K562 (cell line): ENCODE measurements at regions not wholly inside any gene's neighbourhood (a gene's known extent, or its start where the extent isn't known, plus 50 kb on each side); places are given as distances from the start of the nearest gene placed in this dataset.

ENCODE experiments used
- ATAC-seq: fragments of 200-7000 bp; cut with Tn5 transposase; 3 replicates; pipeline ENCODE4 v1.9.1; 2020; ENCODE audit warnings: moderate library complexity
- BruUV-seq: library from RNA; stranded (reverse); fragments of 400-500 nt; replicated peaks from 2 replicates; lab custom pipeline; 2021; lab: Mats Ljungman, UMichigan
- CTCF ChIA-PET: fragments of 300-600 bp; formaldehyde crosslinking; extraction: SDS; loops from one replicate; lab custom pipeline; 2021; ENCODE audit warnings: low intra/inter-chr PET ratio; lab: Yijun Ruan, JAX
- POLR2A ChIA-PET: fragments of 300-600, 350-650 bp; sonication (Branson Sonifier 250); formaldehyde crosslinking; extraction: SDS; loops from one replicate; lab custom pipeline; 2021; ENCODE audit warnings: antibody characterized with exemption, inconsistent platforms; lab: Yijun Ruan, JAX
- DNase-seq, 4 experiments: peaks; one replicate each; pipeline versions ENCODE4 v3.0.0 to v3.0.0-alpha.2; 2011 to 2018; ENCODE audit warnings: low spot score in 3 of 4, mixed read lengths in 3 of 4; ENCODE audit errors: extremely low read depth in 1 of 4
- FAIRE-seq: peaks from 2 replicates; lab custom pipeline; 2011; peaks lifted over from hg19 to GRCh38; lab: Jason Lieb, UNC
- H2AFZ ChIP-seq: 2 replicates; pipeline ENCODE4 v1.6.0; 2011; ENCODE audit warnings: low read depth, low read length, control low read depth, inconsistent platforms
- H3K27ac ChIP-seq: fragments of 200-600 bp; 3 replicates; pipeline ENCODE4 v1.8.0; 2011; ENCODE audit warnings: low read depth, mild to moderate bottlenecking, control low read depth, inconsistent platforms, low read length, moderate library complexity, mixed read lengths; ENCODE audit errors: extremely low read depth
- H3K27me3 ChIP-seq, 2 experiments: fragments of 300-600 bp in 1 of 2; 2 replicates in 1 of 2; 3 replicates in 1 of 2; pipeline versions ENCODE4 v1.6.0 to v1.8.0; 2011; ENCODE audit warnings: inconsistent platforms in 2 of 2, low read length in 2 of 2, mild to moderate bottlenecking in 1 of 2, mixed read lengths in 1 of 2, moderate library complexity in 1 of 2; ENCODE audit not compliant: control insufficient read depth in 2 of 2, insufficient read depth in 2 of 2
- H3K36me3 ChIP-seq: fragments of 300-600 bp; 3 replicates; pipeline ENCODE4 v1.8.0; 2011; ENCODE audit warnings: mild to moderate bottlenecking, low read length, inconsistent platforms; ENCODE audit not compliant: control insufficient read depth, insufficient read depth
- H3K4me1 ChIP-seq, 2 experiments: fragments of 200-600 bp in 1 of 2; replicated peaks in 1 of 2; 2 replicates in 1 of 2; 3 replicates in 1 of 2; pipeline versions ENCODE4 v1.5.1 to v1.8.0; 2011; ENCODE audit warnings: inconsistent platforms in 2 of 2, low read length in 2 of 2, mild to moderate bottlenecking in 1 of 2, mixed read lengths in 1 of 2, moderate library complexity in 1 of 2; ENCODE audit not compliant: control insufficient read depth in 2 of 2, insufficient read depth in 2 of 2
- H3K4me2 ChIP-seq: 2 replicates; pipeline ENCODE4 v1.6.1; 2011; ENCODE audit warnings: low read length, control low read depth, inconsistent platforms, mixed read lengths; ENCODE audit not compliant: insufficient read depth
- H3K4me3 ChIP-seq: fragments of 200-600 bp; sonication (generic), shearing (Covaris generic); 2 replicates; pipeline ENCODE4 v1.5.1; 2016; ENCODE audit warnings: control low read depth, inconsistent platforms
- H3K79me2 ChIP-seq: fragments of 200-600 bp; 3 replicates; pipeline ENCODE4 v1.8.0; 2011; ENCODE audit warnings: low read length, inconsistent platforms; ENCODE audit not compliant: control insufficient read depth, insufficient read depth
- H3K9ac ChIP-seq, 2 experiments: 2 replicates each; pipeline versions ENCODE4 v1.6.0 to v1.6.1; 2011; ENCODE audit warnings: low read depth in 2 of 2, low read length in 2 of 2, control low read depth in 1 of 2, inconsistent platforms in 1 of 2, mild to moderate bottlenecking in 1 of 2, mixed read lengths in 1 of 2; ENCODE audit not compliant: insufficient read depth in 1 of 2
- H3K9me1 ChIP-seq: one replicate; pipeline ENCODE4 v1.6.0; 2011; ENCODE audit warnings: inconsistent platforms, mild to moderate bottlenecking, low read length, moderate library complexity; ENCODE audit not compliant: control insufficient read depth, insufficient read depth
- H3K9me3 ChIP-seq: replicated peaks from 2 replicates; pipeline ENCODE4 v1.5.1; 2011; ENCODE audit warnings: low read depth, low read length, inconsistent platforms; ENCODE audit not compliant: control insufficient read depth, insufficient read depth
- H4K20me1 ChIP-seq: replicated peaks from 2 replicates; pipeline ENCODE4 v1.6.1; 2011; ENCODE audit warnings: low read length, inconsistent platforms, mixed read lengths; ENCODE audit not compliant: control insufficient read depth, insufficient read depth
- CC2D1A ChIP-seq: fragments of 450-650 bp; IDR thresholded peaks from 2 replicates; pipeline ENCODE4 v1.6.1; 2017; ENCODE audit warnings: mild to moderate bottlenecking
- CHD1 ChIP-seq: fragments of 200-600 bp; sonication (generic); IDR thresholded peaks from one replicate; pipeline ENCODE4 v1.6.1; 2012; ENCODE audit warnings: mild to moderate bottlenecking, moderate library complexity, low read length, inconsistent platforms
- CREBBP ChIP-seq: IDR thresholded peaks from one replicate; pipeline ENCODE4 v1.6.1; 2012; ENCODE audit warnings: low read depth, mild to moderate bottlenecking, control low read depth, inconsistent platforms, low read length
- MED1 ChIP-seq: sonication (generic); formaldehyde crosslinking; IDR thresholded peaks from 2 replicates; pipeline ENCODE4 v1.8.1; 2023; ENCODE audit warnings: missing genetic modification reagents, borderline replicate concordance
- PHB ChIP-seq: fragments of 250-450 bp; sonication (Bioruptor Pico); IDR thresholded peaks from 2 replicates; pipeline ENCODE4 v1.5.0; 2021
- RBM34 ChIP-seq: fragments of 200-400 bp; formaldehyde crosslinking; IDR thresholded peaks from 2 replicates; pipeline ENCODE4 v1.6.1; 2018; ENCODE audit warnings: low read length, borderline replicate concordance; ENCODE audit not compliant: insufficient read depth
- RCOR1 ChIP-seq, 2 experiments: IDR thresholded peaks; 2 replicates each; pipeline ENCODE4 v1.6.1; 2012; ENCODE audit warnings: low read depth in 2 of 2, low read length in 2 of 2, borderline replicate concordance in 1 of 2, improper control_type of control experiment in 1 of 2
- WGBS: fragments of 100-300 bp; shearing (Covaris generic); methylation state at CpG from one replicate; pipeline ENCODE4 v1.1.6; 2016; ENCODE audit warnings: low coverage, mixed read lengths; ENCODE audit not compliant: insufficient coverage; ENCODE audit errors: missing lambda C conversion rate; 5-methylcytosine and 5-hydroxymethylcytosine counted together
- in situ Hi-C: fragments of 300-500 bp; cut with MboI; formaldehyde crosslinking; loops from 4 replicates; pipeline ENCODE4 v1.15.0; 2018; ENCODE audit warnings: inconsistent platforms, mixed read lengths
- intact Hi-C: fragments of 100-400 bp; cut with micrococcal nuclease; formaldehyde crosslinking; loops from 2 replicates; pipeline ENCODE4 v1.14.2; 2022
- TF ChIP-seq, protein P1 (sequence below): fragments of 450-650 bp; IDR thresholded peaks from 2 replicates; pipeline ENCODE4 v1.6.1; 2016; ENCODE audit warnings: mild to moderate bottlenecking
- TF ChIP-seq, protein P2 (sequence below): fragments of 250-450 bp; sonication (Bioruptor Pico); IDR thresholded peaks from 2 replicates; pipeline ENCODE4 v1.4.0; 2020; ENCODE audit warnings: borderline replicate concordance

- no peak for FAIRE-seq
These were observed 404.7 kb downstream of the DAD1 start for GRCh38 chr14:22184157-22184829.

GRCh38 chr14:22180045-22180444, 409.0 kb downstream of the DAD1 start:
- CTCF ChIA-PET: no interaction called here
- Histone ChIP-seq H4K20me1 (no peaks in the 10 kb centered on the region), H3K27me3 (no peaks in the 10 kb centered on the region), H3K79me2 (no peaks in the 10 kb centered on the region), H3K36me3 (no peaks in the 10 kb centered on the region), H3K4me2 (no peak overlapping the region)
- ATAC-seq: no peak
- BruUV-seq: no TSS peak
- TF ChIP-seq RBM34 (no peak), CHD1 (no peak), PHB (no peak), CC2D1A (no peak)
- TF ChIP-seq, protein P1, sequence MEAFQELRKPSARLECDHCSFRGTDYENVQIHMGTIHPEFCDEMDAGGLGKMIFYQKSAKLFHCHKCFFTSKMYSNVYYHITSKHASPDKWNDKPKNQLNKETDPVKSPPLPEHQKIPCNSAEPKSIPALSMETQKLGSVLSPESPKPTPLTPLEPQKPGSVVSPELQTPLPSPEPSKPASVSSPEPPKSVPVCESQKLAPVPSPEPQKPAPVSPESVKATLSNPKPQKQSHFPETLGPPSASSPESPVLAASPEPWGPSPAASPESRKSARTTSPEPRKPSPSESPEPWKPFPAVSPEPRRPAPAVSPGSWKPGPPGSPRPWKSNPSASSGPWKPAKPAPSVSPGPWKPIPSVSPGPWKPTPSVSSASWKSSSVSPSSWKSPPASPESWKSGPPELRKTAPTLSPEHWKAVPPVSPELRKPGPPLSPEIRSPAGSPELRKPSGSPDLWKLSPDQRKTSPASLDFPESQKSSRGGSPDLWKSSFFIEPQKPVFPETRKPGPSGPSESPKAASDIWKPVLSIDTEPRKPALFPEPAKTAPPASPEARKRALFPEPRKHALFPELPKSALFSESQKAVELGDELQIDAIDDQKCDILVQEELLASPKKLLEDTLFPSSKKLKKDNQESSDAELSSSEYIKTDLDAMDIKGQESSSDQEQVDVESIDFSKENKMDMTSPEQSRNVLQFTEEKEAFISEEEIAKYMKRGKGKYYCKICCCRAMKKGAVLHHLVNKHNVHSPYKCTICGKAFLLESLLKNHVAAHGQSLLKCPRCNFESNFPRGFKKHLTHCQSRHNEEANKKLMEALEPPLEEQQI: no peak
- TF ChIP-seq, protein P2, sequence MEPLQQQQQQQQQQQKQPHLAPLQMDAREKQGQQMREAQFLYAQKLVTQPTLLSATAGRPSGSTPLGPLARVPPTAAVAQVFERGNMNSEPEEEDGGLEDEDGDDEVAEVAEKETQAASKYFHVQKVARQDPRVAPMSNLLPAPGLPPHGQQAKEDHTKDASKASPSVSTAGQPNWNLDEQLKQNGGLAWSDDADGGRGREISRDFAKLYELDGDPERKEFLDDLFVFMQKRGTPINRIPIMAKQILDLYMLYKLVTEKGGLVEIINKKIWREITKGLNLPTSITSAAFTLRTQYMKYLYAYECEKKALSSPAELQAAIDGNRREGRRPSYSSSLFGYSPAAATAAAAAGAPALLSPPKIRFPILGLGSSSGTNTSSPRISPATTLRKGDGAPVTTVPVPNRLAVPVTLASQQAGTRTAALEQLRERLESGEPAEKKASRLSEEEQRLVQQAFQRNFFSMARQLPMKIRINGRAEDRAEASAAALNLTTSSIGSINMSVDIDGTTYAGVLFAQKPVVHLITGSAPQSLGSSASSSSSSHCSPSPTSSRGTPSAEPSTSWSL (CRISPR knock-in tag): no peak
- TF ChIP-seq, all 486 proteins: peak for 0
- POLR2A ChIA-PET: interaction anchor here (0.6 kb wide), 1 partner anchor 12 kb away, joined by 3 read pairs; no protein-coding TSS in a partner anchor
- no peak for FAIRE-seq
- Histone ChIP-seq H3K27ac (no peak overlapping the region), H3K9me1 (no peaks in the 10 kb centered on the region), H3K9ac (no peak overlapping the region), H3K4me3 (no peak overlapping the region), H3K9me3 (no peaks in the 10 kb centered on the region), H3K4me1 (no peaks in the 10 kb centered on the region), H2AFZ (no peak overlapping the region)
- in situ Hi-C loops: no loop called here
- 0% methylated on average over 1 of the region's 1 CpG for WGBS
- intact Hi-C loops: no loop called here
- DNase-seq: no peak

More at GRCh38 chr14:22184157-22184829, 404.7 kb downstream of the DAD1 start:
- 2% methylated on average over 7 of the region's 7 CpGs for WGBS
- Histone ChIP-seq H3K4me3 (no peak overlapping the region), H3K9me1 (no peaks in the 10 kb centered on the region)
- DNase-seq: no peak
- TF ChIP-seq RCOR1 (IDR thresholded peaks at IDR 0.05; ENCODE audit: borderline replicate concordance in 1 of 2, low read depth in 2 of 2, low read length in 2 of 2): no peak
- TF ChIP-seq MED1 (CRISPR knock-in tag): no peak
- no peak for TF ChIP-seq CREBBP
- TF ChIP-seq, all 486 proteins: peak for 0
- CTCF ChIA-PET: no interaction called here
- ATAC-seq: no peak
- Histone ChIP-seq H3K27ac (no peak overlapping the region), H3K27me3 (no peaks in the 10 kb centered on the region), H3K4me1 (no peaks in the 10 kb centered on the region), H4K20me1 (no peaks in the 10 kb centered on the region), H3K36me3 (no peaks in the 10 kb centered on the region), H3K79me2 (no peaks in the 10 kb centered on the region), H2AFZ (no peak overlapping the region), H3K4me2 (no peak overlapping the region), H3K9ac (no peak overlapping the region), H3K9me3 (no peaks in the 10 kb centered on the region)
- POLR2A ChIA-PET: no interaction called here
- in situ Hi-C loops: no loop called here
- BruUV-seq: no TSS peak
- intact Hi-C loops: no loop called here
